Caco-2 (cell line): ENCODE measurements at regions not wholly inside any gene's neighbourhood (a gene's known extent, or its start where the extent isn't known, plus 50 kb on each side); places are given as distances from the start of the nearest gene placed in this dataset.

Source experiments
- BruUV-seq: library from RNA; stranded (reverse); fragments of 400-500 nt; replicated peaks from 2 replicates; lab custom pipeline; 2021; lab: Mats Ljungman, UMichigan
- CTCF ChIA-PET: fragments of 300-600 bp; sonication (Branson Sonifier 250); formaldehyde crosslinking; loops from one replicate; lab custom pipeline; 2022; ENCODE audit warnings: antibody characterized with exemption; lab: Charles Lee
- POLR2A ChIA-PET: fragments of 300-600 bp; sonication (Branson Sonifier 250); formaldehyde crosslinking; loops from one replicate; lab custom pipeline; 2022; ENCODE audit warnings: antibody characterized with exemption; lab: Charles Lee
- DNase-seq, 2 experiments: peaks; one replicate each; pipeline versions ENCODE4 v3.0.0 to v3.0.0-alpha.2; 2020 to 2022
- H3K27me3 ChIP-seq: replicated peaks from 2 replicates; pipeline ENCODE4 v1.6.0; 2011; ENCODE audit warnings: low read length; ENCODE audit not compliant: control insufficient read depth, insufficient read depth
- H3K36me3 ChIP-seq: 2 replicates; pipeline ENCODE4 v1.5.1; 2011; ENCODE audit warnings: low read length; ENCODE audit not compliant: control insufficient read depth, insufficient read depth
- H3K4me1 ChIP-seq: fragments of 250-450 bp; sonication (Bioruptor Pico); 2 replicates; pipeline ENCODE4 v1.5.1; 2020; ENCODE audit warnings: mild to moderate bottlenecking
- H3K4me3 ChIP-seq: 2 replicates; pipeline ENCODE4 v1.5.1; 2011; ENCODE audit warnings: low read depth, mild to moderate bottlenecking, control low read depth, low read length
- H3K9me3 ChIP-seq: fragments of 250-450 bp; sonication (Bioruptor Pico); 2 replicates; pipeline ENCODE4 v1.5.1; 2020; ENCODE audit warnings: mild to moderate bottlenecking, moderate library complexity
- H3K27ac Mint-ChIP-seq: one replicate; pipeline ENCODE4 v1.8.0; 2022; ENCODE audit warnings: mixed read lengths; ENCODE audit not compliant: unreplicated experiment
- H3K27me3 Mint-ChIP-seq: one replicate; pipeline ENCODE4 v1.8.0; 2022; ENCODE audit warnings: mixed read lengths; ENCODE audit not compliant: insufficient read depth, unreplicated experiment
- H3K36me3 Mint-ChIP-seq: one replicate; pipeline ENCODE4 v1.8.0; 2022; ENCODE audit warnings: mild to moderate bottlenecking, mixed read lengths; ENCODE audit not compliant: insufficient read depth, unreplicated experiment
- H3K4me1 Mint-ChIP-seq: one replicate; pipeline ENCODE4 v1.8.0; 2022; ENCODE audit warnings: low read depth, mixed read lengths; ENCODE audit not compliant: unreplicated experiment
- H3K4me3 Mint-ChIP-seq: one replicate; pipeline ENCODE4 v1.8.0; 2022; ENCODE audit warnings: mild to moderate bottlenecking, moderate library complexity, mixed read lengths; ENCODE audit not compliant: unreplicated experiment
- H3K9me3 Mint-ChIP-seq: one replicate; pipeline ENCODE4 v1.8.0; 2022; ENCODE audit warnings: mixed read lengths; ENCODE audit not compliant: unreplicated experiment
- CTCF ChIP-seq, 2 experiments: fragments of 200-600 bp in 1 of 2; IDR thresholded peaks; 1 replicate in 1 of 2; 2 replicates in 1 of 2; pipeline versions ENCODE4 v1.5.1 to v1.8.0; 2011 to 2022; ENCODE audit warnings: antibody characterized with exemption in 1 of 2, control low read depth in 1 of 2, inconsistent platforms in 1 of 2, low read depth in 1 of 2, low read length in 1 of 2, mild to moderate bottlenecking in 1 of 2, moderate library complexity in 1 of 2; ENCODE audit not compliant: insufficient read depth in 1 of 2, severe bottlenecking in 1 of 2, unreplicated experiment in 1 of 2
- intact Hi-C: fragments of 100-400 bp; cut with micrococcal nuclease; formaldehyde crosslinking; loops from one replicate; pipeline ENCODE4 v1.10.0; 2022; ENCODE audit not compliant: unreplicated experiment

- no peaks in the 10 kb centered on the region for H3K9me3 ChIP-seq
- H3K27me3 Mint-ChIP-seq: no peaks in the 10 kb centered on the region
- ChIA-PET CTCF (no interaction called here), POLR2A (no interaction called here)
- no peaks in the 10 kb centered on the region for H3K27me3 ChIP-seq
- no peaks in the 10 kb centered on the region for H3K36me3 Mint-ChIP-seq
- TF ChIP-seq CTCF (IDR thresholded peaks at IDR 0.05; ENCODE audit: insufficient read depth in 1 of 2, low read depth in 1 of 2, low read length in 1 of 2, severe bottlenecking in 1 of 2, unreplicated experiment in 1 of 2): no peak
- no peak overlapping the region for H3K4me3 Mint-ChIP-seq
- DNase-seq: no peak
- H3K4me3 ChIP-seq: no peak overlapping the region
- H3K9me3 Mint-ChIP-seq: no peaks in the 10 kb centered on the region
- H3K36me3 ChIP-seq: no peaks in the 10 kb centered on the region
- BruUV-seq: no TSS peak
- peaks cover 5% of the 10 kb centered on the region; the same call in 1 of the 2 replicates for H3K4me1 ChIP-seq
- H3K4me1 Mint-ChIP-seq: no peaks in the 10 kb centered on the region
- intact Hi-C loops: no loop called here
- no peak overlapping the region for H3K27ac Mint-ChIP-seq
These were observed 64.9 kb downstream of the MCFD2 start for GRCh38 chr2:46850742-46851141.

GRCh38 chr2:46849721-46850556, 65.7 kb downstream of the MCFD2 start:
- no peak overlapping the region for H3K4me3 ChIP-seq
- ChIA-PET CTCF (no interaction called here), POLR2A (no interaction called here)
- Mint-ChIP-seq H3K36me3 (no peaks in the 10 kb centered on the region), H3K9me3 (no peaks in the 10 kb centered on the region), H3K4me3 (no peak overlapping the region), H3K27me3 (no peaks in the 10 kb centered on the region), H3K27ac (no peak overlapping the region), H3K4me1 (no peaks in the 10 kb centered on the region)
- intact Hi-C loops: no loop called here
- no peak for TF ChIP-seq CTCF (IDR thresholded peaks at IDR 0.05; ENCODE audit: insufficient read depth in 1 of 2, low read depth in 1 of 2, low read length in 1 of 2, severe bottlenecking in 1 of 2, unreplicated experiment in 1 of 2)
- BruUV-seq: no TSS peak
- no peak for DNase-seq
- no peaks in the 10 kb centered on the region for H3K36me3 ChIP-seq
- H3K9me3 ChIP-seq: no peaks in the 10 kb centered on the region
- no peaks in the 10 kb centered on the region for H3K4me1 ChIP-seq
- no peaks in the 10 kb centered on the region; the same call in 1 of the 2 replicates for H3K27me3 ChIP-seq

- Mint-ChIP-seq H3K4me3 (no peak overlapping the region), H3K4me1 (no peaks in the 10 kb centered on the region), H3K27ac (no peak overlapping the region), H3K27me3 (no peaks in the 10 kb centered on the region), H3K36me3 (no peaks in the 10 kb centered on the region), H3K9me3 (no peaks in the 10 kb centered on the region)
- intact Hi-C loops: no loop called here
- Histone ChIP-seq H3K4me1 (no peaks in the 10 kb centered on the region), H3K4me3 (no peak overlapping the region), H3K9me3 (no peaks in the 10 kb centered on the region), H3K27me3 (no peaks in the 10 kb centered on the region; the same call in 1 of the 2 replicates), H3K36me3 (no peaks in the 10 kb centered on the region)
- BruUV-seq: no TSS peak
- TF ChIP-seq CTCF (IDR thresholded peaks at IDR 0.05; ENCODE audit: insufficient read depth in 1 of 2, low read depth in 1 of 2, low read length in 1 of 2, severe bottlenecking in 1 of 2, unreplicated experiment in 1 of 2): no peak
- ChIA-PET POLR2A (no interaction called here), CTCF (no interaction called here)
- no peak for DNase-seq
These were observed 66.4 kb downstream of the MCFD2 start for GRCh38 chr2:46849046-46849715.
